Nucleus accumbens (tissue), 56 donors: ENCODE measurements at regions not wholly inside any gene's neighbourhood (a gene's known extent, or its start where the extent isn't known, plus 50 kb on each side); places are given as distances from the start of the nearest gene placed in this dataset.
"Not testable (repeated sequence)": the region's sequence is repeated elsewhere in the genome, so short reads cannot be mapped to it uniquely, and the experiment has no call there.

Experiments
- DNase-seq, 56 donors: peaks; one replicate each; lab custom pipeline; 2025; lab: John Stamatoyannopoulos, UW

DNA sequence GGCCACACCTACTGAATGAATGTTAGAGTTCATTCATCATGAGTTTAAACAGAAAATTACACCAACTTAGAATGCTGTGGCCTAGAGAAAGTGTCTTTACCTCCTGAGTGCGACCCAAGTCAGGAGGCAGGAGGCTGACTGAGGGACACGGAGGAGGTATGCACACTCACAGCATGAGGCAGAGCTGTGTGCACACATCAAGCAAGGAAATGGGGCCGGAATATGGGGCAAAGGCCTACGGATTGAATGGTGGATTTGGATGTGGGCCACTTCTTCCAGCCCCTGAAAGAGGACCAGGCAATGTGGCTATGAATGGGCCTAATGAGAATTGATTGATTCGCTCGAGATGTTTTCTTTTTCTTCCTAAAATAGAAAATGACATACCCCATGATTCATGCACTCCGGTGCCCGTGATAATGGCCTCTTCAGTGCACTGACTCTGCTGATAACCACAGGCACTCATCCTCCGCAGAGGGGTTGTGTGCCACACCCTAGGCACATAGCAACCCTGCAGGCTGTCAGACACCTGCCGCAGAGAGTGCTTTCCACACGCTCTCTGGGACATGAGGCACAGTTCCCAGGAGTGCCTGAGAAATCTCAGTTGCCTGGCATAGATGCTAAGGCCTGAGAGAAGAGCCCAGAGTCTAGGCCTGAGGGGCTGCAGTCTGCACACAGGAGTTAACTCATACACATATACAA, 155.5 kb downstream of the GLUL start:
- DNase-seq, result peak in 39 of 56 donors; percentile 7 to 79 (median 37)

GRCh38 chr1:182235604-182235951, 156.0 kb downstream of the GLUL start:
- DNase-seq, result no peak

GRCh38 chr1:182229921-182230491, 161.6 kb downstream of the GLUL start:
- DNase-seq, result no peak

DNA sequence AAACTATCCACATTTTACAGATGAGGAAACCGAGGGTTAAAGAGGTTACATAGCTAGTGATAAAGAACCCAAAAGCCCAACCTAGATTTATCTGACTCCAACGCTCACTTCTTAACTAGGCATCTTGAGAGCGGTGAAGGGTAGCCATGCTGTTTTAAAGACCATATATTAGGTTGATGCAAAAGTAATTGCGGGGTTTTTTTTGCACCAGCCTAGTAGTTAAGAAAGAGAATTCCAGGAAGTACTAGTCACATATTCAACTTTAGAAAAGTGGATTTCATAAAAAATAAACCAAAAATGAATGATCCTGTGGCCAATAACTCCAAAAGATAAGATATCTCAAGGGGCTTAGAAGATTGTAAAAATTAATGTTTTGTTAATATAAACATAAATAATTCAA, 162.1 kb downstream of the GLUL start:
- no peak for DNase-seq

DNA sequence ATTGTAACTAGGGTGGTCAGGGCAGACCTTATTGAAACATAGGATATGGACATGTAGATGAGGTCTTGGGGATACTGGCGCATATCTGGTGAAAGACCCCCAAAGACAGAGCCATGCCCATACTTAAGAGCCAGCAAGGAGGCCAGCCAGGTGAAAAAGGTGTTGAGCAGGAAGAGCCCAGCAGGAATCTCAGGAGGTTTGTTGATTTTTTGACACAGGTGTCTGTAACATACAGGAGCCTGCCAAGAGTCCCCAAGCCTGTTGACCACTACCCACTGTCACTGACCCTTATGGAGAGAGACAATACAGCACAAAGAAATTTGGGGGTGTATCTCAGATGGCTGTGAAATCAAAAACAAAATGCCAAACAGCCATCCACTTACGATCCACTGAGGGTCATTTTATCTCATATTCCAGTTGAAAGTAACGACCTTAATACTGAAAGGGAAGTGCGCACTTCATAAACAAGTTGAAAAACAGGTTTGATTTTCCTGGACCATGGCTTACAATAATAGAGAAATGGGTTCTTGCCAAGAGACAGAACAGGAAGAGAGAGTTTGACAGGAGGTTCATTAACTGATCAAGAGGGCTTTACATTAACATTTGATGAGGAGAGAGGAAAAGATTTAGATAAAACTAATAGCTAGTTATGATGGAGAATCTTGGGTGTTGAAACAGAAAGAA, 163.6 kb downstream of the GLUL start:
- no peak for DNase-seq

DNA sequence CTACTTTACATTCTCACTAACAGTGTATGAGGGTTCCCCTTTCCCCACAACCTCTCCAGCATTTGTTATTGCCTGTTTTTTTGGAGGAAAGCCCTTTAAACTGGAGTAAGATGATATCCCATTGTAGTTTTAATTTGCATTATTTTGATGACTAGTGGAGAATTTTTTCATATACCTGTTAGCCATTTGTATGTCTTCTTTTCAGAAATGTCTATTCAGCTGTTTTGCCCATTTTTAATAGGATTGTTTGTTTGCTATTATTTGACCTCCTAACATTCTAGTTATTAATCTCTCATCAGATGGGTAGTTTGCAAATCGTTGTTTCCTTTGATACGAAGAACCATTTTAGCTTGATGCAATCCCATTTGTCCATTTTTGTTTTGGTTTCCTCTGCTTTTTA, 165.0 kb downstream of the GLUL start:
- no peak for DNase-seq

DNA sequence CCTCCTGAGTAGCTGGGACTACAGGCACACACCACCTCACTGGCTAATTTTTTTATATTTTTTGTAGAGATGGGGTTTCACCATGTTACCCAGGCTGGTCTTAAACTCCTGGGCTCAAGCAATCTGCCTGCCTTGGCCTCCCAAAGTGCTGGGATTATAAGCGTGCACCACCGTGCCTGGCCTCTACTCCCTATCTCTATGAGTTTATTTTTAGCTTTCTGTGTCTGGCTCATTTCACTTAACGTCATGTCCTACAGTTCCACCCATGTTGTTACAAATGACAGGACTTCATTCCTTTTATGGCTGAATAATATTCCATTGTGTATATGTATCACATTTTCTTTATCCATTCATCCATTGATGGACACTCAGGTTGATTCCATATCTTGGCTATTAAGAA, 164.2 kb upstream of the ZNF648 start:
- DNase-seq, result not testable (repeated sequence)

DNA sequence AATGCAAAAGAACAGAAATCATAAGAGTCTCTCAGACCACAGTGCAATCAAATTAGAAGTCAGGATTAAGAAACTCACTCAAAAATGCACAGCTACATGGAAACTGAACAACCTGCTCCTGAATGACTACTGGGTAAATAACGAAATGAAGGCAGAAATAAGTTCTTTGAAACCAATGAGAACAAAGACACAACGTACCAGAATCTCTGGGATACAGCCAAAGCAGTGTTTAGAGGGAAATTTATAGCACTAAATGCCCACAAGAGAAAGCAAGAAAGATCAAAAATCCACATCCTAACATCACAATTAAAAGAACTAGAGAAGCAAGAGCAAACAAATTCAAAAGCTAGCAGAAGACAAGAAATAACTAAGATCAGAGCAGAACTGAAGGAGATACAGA, 160.5 kb upstream of the ZNF648 start:
- not testable (repeated sequence) for DNase-seq

GRCh38 chr1:182221367-182221766, 159.9 kb upstream of the ZNF648 start:
- not testable (repeated sequence) for DNase-seq

DNA sequence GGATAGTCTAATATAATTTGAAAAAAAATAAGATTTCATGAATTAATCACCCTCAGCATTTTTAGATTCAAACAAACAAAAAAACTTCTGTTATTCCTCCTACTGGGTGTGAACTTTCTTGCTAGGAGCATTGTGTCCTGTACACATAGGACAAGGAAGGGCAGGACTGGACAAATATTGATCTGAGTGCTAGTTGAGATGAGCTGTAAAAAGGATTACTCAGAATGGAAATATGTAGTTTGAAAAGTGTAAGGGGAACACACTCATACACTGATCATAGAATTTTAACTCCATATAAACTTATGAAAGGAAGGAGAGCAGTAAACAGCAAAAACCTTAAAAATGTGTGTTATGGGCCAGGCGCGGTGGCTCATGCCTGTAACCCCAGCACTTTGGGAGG, 156.5 kb upstream of the ZNF648 start:
- no peak for DNase-seq

GRCh38 chr1:182217071-182217470, 155.6 kb upstream of the ZNF648 start:
- DNase-seq, result no peak

GRCh38 chr1:182215764-182216163, 154.3 kb upstream of the ZNF648 start:
- no peak for DNase-seq

DNA sequence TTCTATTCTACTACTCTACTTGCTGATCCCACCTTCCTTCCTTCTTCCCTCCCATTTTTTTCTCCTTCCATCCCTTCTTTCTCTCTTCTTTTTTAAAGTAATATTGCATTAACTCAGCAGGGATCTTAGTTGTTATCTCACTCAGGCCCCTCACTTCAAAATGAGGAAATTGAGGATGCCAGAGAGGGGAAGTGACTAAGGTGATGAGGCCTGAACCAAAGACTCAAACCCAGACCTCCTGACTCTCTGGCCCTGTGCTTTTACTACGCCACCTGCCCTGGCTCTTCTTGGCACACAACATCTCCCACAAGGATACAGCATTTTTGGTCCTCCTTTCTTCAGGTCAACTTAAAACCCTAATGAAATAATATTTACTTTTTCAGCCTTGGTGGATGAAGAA, 151.7 kb upstream of the ZNF648 start:
- no peak for DNase-seq

- DNase-seq, result no peak
Observed at GRCh38 chr1:182211386-182211785, 149.9 kb upstream of the ZNF648 start.

DNA sequence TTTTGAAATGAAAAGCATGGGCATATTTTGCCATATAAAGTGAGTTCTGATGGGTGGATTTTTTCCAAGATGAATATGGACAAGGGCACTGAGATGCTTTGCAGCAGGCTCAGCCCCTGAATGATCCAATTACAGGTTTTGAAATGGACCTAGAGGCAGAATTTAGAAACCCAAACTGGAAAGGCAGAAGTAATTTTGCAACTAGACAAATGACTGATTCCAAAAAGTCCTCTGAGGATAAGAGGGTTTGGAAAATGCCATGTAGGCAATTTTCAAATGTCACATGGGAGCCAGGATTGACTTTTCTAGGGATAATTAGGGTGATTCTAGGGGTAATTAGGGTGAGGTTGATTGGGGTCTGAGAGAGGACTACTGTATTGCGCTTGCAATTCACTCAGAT, 148.9 kb upstream of the ZNF648 start:
- DNase-seq, result no peak

GRCh38 chr1:182207300-182207699, 145.8 kb upstream of the ZNF648 start:
- DNase-seq, result no peak

DNA sequence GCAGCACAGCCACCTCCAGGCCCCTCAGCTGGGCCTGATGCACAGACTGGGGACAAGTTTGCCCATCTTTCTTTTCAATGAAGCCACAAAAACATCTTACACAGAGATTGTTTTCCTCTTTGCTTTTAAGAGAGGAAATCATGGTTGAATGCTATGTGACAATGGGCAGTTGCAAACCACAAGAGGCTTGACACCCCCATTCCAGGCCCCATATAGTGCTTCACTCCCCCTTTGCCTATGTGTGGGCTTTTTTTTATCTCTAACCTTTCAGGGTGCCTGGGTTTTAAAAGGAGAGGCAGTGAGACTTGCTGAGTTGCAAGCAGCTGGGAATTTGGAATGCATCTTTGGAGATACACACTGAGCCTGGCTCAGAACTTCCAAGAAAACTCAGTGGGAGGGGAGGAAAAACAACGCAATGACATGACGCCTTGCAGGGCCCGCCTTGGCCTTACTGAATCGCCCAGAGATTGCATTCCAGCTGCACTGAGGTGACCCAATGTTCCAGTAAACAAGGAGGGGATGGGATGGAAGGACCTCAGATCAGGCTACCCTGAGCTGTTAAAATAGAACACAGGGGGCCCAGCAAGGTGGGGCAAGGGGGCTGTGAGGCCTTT, 145.2 kb upstream of the ZNF648 start:
- no peak for DNase-seq

- DNase-seq, result no peak
Observed at GRCh38 chr1:182205351-182206022, 144.0 kb upstream of the ZNF648 start.

GRCh38 chr1:182203191-182203875, 141.8 kb upstream of the ZNF648 start:
- no peak for DNase-seq

DNA sequence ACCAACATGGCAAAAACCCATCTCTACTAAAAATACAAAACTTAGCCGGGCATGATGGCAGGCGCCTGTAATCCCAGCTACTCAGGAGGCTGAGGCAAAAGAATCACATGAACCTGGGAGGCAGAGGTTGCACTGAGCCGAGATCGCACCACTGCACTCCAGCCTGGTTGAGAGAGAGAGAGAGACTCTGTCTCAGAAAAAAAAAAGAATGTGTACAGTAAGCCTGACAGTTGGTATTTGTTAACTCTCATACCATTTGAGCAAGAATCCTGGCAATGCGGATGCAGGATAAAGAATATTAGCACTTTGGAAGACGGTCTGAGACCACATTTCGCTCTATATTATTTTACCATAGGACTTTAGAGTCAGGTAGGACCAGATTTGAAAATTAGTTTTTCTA, 140.0 kb upstream of the ZNF648 start:
- not testable (repeated sequence) for DNase-seq
